RWPE2 (cell line): ENCODE measurements at regions not wholly inside any gene's neighbourhood (a gene's known extent, or its start where the extent isn't known, plus 50 kb on each side); places are given as distances from the start of the nearest gene placed in this dataset.

Experiments used
- ATAC-seq: fragments of 200-7000 bp; cut with Tn5 transposase; 3 replicates; pipeline ENCODE4 v1.9.1; 2021; ENCODE audit warnings: low read depth
- DNase-seq: peaks from one replicate; pipeline ENCODE4 v3.0.0-alpha.2; 2020; ENCODE audit warnings: low spot score
- H3K27ac ChIP-seq: fragments of 450-650 bp; 2 replicates; pipeline ENCODE4 v1.5.1; 2017; ENCODE audit warnings: mild to moderate bottlenecking; ENCODE audit not compliant: poor library complexity, severe bottlenecking
- H3K27me3 ChIP-seq: fragments of 250-450 bp; sonication (Bioruptor Pico); 2 replicates; pipeline ENCODE4 v1.5.1; 2021; ENCODE audit warnings: mild to moderate bottlenecking, moderate library complexity; ENCODE audit not compliant: insufficient read depth, poor library complexity, severe bottlenecking
- H3K36me3 ChIP-seq: fragments of 250-450 bp; sonication (Bioruptor Pico); 2 replicates; pipeline ENCODE4 v1.5.1; 2020; ENCODE audit warnings: low read depth, mild to moderate bottlenecking, moderate library complexity
- H3K4me1 ChIP-seq: fragments of 250-450 bp; sonication (Bioruptor Pico); 2 replicates; pipeline ENCODE4 v1.5.1; 2021; ENCODE audit warnings: mild to moderate bottlenecking, moderate library complexity; ENCODE audit not compliant: insufficient read depth, poor library complexity, severe bottlenecking
- H3K4me3 ChIP-seq: fragments of 250-450 bp; sonication (Bioruptor Pico); 2 replicates; pipeline ENCODE4 v1.5.1; 2021; ENCODE audit warnings: mild to moderate bottlenecking, moderate library complexity; ENCODE audit not compliant: severe bottlenecking
- H3K9me3 ChIP-seq: fragments of 250-450 bp; sonication (Bioruptor Pico); 2 replicates; pipeline ENCODE4 v1.5.1; 2021; ENCODE audit warnings: mild to moderate bottlenecking, moderate library complexity; ENCODE audit not compliant: severe bottlenecking
- CTCF ChIP-seq: fragments of 450-650 bp; IDR thresholded peaks from one replicate; pipeline ENCODE4 v1.5.1; 2017; ENCODE audit warnings: mild to moderate bottlenecking, moderate library complexity; ENCODE audit not compliant: poor library complexity, severe bottlenecking

GRCh38 chr2:216786676-216787075 is 73.2 kb downstream of the TNP1 start:
- H3K4me1 ChIP-seq = no peaks in the 10 kb centered on the region
- H3K9me3 ChIP-seq = no peaks in the 10 kb centered on the region
- DNase-seq = no peak
- no peak for TF ChIP-seq CTCF
- no peaks in the 10 kb centered on the region for H3K27me3 ChIP-seq
- H3K36me3 ChIP-seq = no peaks in the 10 kb centered on the region
- no peak for ATAC-seq
- H3K4me3 ChIP-seq = no peak overlapping the region
- no peak overlapping the region for H3K27ac ChIP-seq

- H3K9me3 ChIP-seq = no peaks in the 10 kb centered on the region
These were observed 75.4 kb downstream of the TNP1 start for GRCh38 chr2:216784456-216784855.

GRCh38 chr2:216781709-216782108 is 78.2 kb downstream of the TNP1 start:
- H3K36me3 ChIP-seq = no peaks in the 10 kb centered on the region
- no peaks in the 10 kb centered on the region for H3K9me3 ChIP-seq
- no peak overlapping the region for H3K27ac ChIP-seq
- H3K4me1 ChIP-seq = no peaks in the 10 kb centered on the region
- no peak for TF ChIP-seq CTCF
- H3K27me3 ChIP-seq = no peaks in the 10 kb centered on the region
- H3K4me3 ChIP-seq = no peak overlapping the region
- ATAC-seq (no peak), DNase-seq (no peak)

More at GRCh38 chr2:216784456-216784855, 75.4 kb downstream of the TNP1 start:
- H3K27ac ChIP-seq = no peak overlapping the region
- ATAC-seq (no peak), DNase-seq (no peak)
- H3K36me3 ChIP-seq = no peaks in the 10 kb centered on the region
- H3K4me1 ChIP-seq = no peaks in the 10 kb centered on the region
- no peak overlapping the region for H3K4me3 ChIP-seq
- no peak for TF ChIP-seq CTCF
- H3K27me3 ChIP-seq = no peaks in the 10 kb centered on the region

GRCh38 chr2:216780843-216781242 is 79.0 kb downstream of the TNP1 start:
- no peak for TF ChIP-seq CTCF
- H3K4me1 ChIP-seq = no peaks in the 10 kb centered on the region
- ATAC-seq (no peak), DNase-seq (no peak)
- H3K9me3 ChIP-seq = no peaks in the 10 kb centered on the region
- H3K27ac ChIP-seq = no peak overlapping the region
- H3K36me3 ChIP-seq = no peaks in the 10 kb centered on the region
- H3K27me3 ChIP-seq = no peaks in the 10 kb centered on the region
- H3K4me3 ChIP-seq = no peak overlapping the region

GRCh38 chr2:216777637-216778273 is 82.1 kb downstream of the TNP1 start:
- no peaks in the 10 kb centered on the region for H3K36me3 ChIP-seq
- no peak for DNase-seq
- peak; percentile 77 for TF ChIP-seq CTCF

More at GRCh38 chr2:216777637-216778273, 82.1 kb downstream of the TNP1 start:
- ATAC-seq = peak; percentile 82
- no peaks in the 10 kb centered on the region for H3K27me3 ChIP-seq
- H3K4me1 ChIP-seq = peaks cover 5% of the 10 kb centered on the region
- no peaks in the 10 kb centered on the region for H3K9me3 ChIP-seq
- no peak overlapping the region for H3K27ac ChIP-seq
- H3K4me3 ChIP-seq = no peak overlapping the region
